ENCODE measurements at regions not wholly inside any gene's neighbourhood (a gene's known extent, or its start where the extent isn't known, plus 50 kb on each side); places are given as distances from the start of the nearest gene placed in this dataset.

DNA sequence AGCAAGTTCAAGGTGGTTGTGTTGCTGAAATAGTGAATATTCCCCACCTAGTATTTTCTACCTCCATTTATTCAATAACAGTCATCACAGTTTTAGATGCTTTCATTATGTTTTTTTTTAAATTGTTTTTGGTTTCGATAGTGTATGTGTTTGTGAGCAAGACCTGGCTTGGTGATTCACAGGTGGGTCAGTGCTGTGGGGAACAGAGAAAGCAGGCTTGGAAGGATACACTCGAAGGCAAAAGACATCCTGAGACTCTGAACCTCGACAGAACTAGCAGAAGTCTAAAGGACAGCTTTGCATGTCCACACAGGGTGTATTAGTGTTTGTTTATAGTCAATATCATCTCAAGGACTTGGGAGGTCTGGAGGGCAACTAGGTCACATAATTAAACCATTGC is 551.5 kb downstream of the RIT2 start:
- DNase-seq: no peak

- DNase-seq: no peak
Measured at GRCh38 chr18:42564761-42565160, 550.7 kb downstream of the RIT2 start.

DNA sequence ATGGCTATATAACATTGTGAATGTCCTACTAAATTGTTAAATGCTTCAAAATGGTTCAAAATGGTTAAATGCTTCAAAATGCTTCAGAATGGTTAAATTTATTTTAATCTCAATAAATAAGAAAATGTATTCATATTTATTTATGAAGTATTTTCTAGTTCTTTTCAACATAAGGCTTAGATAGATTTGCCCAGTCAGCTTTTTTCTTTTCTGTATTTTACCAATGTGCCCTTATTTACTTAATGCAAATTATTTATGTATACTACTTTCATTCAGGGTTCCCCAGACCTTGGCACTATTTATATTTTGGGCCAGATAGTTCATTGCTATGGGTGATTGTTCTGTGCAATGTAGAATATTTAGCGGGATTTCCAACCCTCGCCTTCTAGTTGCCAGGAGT is 546.7 kb downstream of the RIT2 start:
- DNase-seq: no peak

DNA sequence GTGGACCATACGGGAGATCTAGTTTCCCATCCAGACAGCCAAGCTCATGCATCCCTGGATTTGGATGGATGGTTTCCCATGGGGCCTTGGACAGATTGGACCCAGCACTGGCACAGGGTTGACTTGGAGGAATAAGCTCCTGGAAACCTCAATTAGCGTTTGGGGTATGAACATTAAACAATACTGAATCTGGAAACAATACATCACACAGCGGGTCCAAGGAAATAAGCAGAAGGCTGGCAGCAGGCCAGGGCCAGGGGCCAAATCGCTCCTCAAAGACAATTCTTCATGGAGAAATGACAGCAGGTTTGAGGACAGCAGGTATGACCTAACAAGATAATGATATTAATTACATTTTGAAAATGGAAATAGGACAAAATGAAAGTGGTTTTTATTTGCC is 540.6 kb downstream of the RIT2 start:
- peak; percentile 91 for DNase-seq

- DNase-seq: no peak
Measured at GRCh38 chr18:42576124-42576523, 539.4 kb downstream of the RIT2 start.

DNA sequence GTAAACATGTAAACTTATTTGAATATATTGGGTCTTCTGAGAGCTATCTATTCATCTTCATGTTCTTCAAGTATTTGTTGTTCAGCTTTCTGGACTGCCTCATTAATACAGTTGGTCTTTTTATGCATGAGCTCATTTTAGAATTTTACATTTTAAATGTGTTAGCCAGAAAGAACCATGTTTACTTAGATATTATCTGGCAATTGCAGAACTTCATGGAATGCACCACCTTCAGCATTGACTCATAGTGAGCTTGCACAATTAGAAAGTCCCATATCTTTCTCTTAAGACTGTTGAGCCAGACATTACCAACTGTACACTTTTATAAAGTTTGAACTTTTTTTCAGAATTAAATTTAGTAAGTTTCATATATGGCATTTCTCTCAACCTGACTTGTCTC is 536.7 kb downstream of the RIT2 start:
- DNase-seq: no peak

DNA sequence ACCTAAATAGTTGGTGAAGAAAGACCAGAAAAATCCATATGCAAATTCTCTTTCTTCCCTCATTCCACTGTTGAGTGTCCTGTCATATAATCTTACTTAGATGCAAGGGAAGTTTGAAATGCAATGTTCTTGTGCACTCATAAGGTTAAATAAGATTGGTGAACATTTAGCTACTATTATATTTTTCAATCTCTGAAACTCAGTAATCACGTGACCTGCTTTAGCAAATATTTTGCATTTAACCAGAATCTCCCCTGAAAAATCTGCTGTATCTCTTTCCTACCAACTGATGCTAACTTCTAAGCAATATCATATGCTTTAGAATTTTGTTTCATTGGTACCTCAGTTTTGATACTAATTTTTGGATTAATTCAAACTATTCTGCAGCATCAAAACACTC is 533.2 kb downstream of the RIT2 start:
- no peak for DNase-seq

DNA sequence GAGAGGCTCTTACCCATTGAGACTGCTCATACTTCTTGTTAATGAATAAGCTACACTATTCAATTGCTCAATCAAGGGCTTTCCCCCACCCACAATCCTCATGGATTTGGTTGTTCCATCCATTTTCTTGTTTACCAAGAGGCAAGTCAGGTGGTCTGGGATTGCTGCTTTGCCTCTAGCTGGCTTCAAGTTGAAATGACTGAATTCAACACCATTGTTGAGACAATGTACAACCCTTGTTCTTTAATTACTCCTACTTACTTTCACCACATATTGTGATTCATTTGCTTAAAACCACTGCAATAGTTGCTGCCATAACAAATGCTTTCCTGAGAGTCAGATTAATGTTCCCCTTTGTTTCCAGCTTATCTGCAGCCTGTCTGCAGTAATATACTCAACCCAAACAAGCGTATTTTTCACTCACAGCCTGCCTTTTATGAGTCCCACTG is 532.2 kb downstream of the RIT2 start:
- DNase-seq: no peak

DNA sequence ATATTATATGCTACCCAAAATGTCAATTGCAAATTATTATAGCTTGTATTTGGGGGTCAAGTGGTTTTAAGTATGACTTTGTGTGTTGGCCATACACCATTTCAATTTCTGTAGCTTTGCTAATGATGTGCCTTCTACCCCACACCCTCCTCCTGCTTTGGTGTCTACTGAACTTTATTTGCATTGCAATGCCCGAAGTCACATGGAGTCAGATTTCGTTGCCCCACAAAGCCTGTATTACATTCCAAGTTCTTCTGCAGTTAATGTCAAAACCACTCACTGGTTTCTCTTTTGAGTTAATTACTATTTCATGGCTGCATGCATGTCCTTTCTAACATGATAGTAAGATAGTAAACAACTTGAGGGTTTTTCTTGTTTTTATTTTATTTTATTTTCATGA is 528.9 kb downstream of the RIT2 start:
- no peak for DNase-seq

DNA sequence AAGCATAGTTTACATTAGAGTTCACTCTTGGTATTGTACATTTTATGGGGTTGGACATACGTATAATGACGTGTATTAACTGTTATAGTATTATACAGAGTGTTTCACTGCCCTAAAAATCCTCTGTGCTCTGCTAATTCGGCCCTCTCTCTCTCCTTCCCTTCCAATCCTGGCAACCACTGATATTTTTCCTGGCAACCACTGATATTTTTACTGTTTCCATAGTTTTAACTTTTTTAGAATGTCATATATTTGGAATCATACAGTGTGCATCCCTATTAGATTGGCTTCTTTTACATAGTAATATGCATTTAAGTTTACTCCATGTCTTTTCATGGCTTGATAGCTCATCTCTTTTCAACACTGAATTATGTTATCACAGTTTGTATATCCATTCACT is 526.7 kb downstream of the RIT2 start:
- no peak for DNase-seq

GRCh38 chr18:42604820-42605219 is 510.7 kb downstream of the RIT2 start:
- no peak for DNase-seq

GRCh38 chr18:42606886-42607495 is 508.5 kb downstream of the RIT2 start:
- DNase-seq: no peak

DNA sequence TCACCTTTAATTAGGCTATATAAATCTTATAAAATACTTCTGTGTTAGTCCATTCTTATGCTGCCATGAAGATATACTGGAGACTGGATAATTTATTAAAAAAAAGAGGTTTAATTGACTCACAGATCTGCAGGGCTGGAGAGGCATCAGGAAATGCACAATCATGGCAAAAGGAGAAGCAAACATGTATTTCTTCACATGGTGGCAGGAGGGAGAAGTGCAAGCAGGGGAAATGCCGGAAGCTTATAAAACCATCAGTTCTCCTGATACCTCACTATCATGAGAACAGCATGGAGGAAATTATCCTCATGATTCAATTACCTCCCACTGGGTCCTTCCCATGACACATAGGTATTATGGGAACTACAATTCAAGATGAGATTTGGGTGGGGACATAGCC is 504.4 kb downstream of the RIT2 start:
- DNase-seq: no peak

GRCh38 chr18:42614619-42615293 is 500.7 kb downstream of the RIT2 start:
- peak; percentile 45 for DNase-seq

- no peak for DNase-seq
Measured at GRCh38 chr18:42617221-42617620, 498.3 kb downstream of the RIT2 start.

GRCh38 chr18:42619771-42620170 is 495.7 kb downstream of the RIT2 start:
- no peak for DNase-seq

GRCh38 chr18:42620657-42621056 is 494.8 kb downstream of the RIT2 start:
- DNase-seq: no peak

GRCh38 chr18:42623935-42624334 is 491.6 kb downstream of the RIT2 start:
- DNase-seq: no peak

DNA sequence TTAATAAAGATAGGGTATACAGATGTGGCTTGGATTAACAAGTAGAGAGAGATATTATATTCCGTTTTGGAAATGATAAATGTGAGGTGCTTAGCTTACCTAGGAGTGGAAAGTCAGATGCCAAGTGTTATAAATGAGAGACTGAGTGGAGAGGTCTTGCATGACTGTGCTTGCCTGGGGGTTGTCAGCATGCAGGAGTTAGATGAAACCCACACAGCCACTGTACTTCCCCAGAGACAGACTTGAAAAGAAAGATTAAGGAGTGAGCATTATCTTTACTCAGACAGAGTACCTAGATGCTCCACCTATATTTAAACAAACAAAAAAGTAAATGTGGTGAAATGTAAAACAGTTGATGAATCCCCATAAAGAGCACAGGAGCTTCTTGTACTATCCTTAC is 482.7 kb downstream of the RIT2 start:
- DNase-seq: no peak

DNA sequence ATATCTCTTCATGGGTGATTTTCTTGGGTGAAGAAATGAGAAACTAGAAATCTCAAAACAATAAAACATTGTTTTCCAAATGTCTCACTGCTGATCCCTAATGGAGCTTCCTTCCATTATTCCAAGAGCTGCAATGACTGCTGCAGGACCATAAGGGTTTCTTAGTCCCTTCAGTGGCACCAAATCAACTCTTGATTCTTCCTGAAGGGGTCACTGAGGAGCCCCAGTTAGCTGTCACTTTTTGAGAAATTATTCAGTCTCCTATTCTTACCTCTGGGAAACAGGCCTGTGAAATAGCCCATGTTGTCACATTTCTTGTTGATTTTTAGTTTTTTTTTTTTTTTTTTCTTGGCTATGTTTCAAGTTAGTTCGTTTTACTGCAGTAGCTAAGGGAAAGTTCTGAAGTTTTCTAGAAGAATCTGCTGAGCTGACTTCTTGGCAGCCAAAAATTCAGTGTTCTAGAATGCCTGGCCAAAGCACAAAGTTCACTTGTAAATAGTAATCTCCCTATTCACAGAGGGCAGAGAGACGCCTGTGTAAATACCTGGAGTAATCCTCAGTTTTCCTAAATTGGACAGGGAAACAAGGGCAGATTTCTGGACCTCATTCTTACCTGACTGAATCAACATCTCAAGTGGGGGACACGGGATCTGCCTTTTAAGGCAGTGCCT is 480.0 kb downstream of the RIT2 start:
- DNase-seq: no peak

GRCh38 chr18:42636309-42636708 is 479.2 kb downstream of the RIT2 start:
- no peak for DNase-seq

- DNase-seq: no peak
Measured at GRCh38 chr18:42640160-42640559, 475.3 kb downstream of the RIT2 start.

DNA sequence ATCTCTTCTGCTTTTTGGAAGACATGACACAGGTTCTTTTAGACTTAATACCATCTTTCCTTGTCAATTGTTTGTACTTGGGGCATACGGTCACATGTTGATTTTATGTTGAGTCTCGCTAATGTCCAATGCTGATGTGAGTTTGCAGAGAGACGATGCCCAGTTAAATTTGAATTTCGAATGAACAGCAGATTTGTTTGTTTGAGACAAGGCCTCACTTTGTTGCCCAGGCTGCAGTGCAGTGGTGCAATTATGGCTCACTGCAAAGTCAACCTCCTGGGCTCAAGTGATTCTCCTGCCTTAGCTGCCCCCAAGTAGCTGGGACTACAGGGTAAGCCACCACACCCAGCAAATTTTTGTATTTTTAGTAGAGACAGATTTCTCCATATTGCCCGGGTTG is 473.5 kb downstream of the RIT2 start:
- no peak for DNase-seq

DNA sequence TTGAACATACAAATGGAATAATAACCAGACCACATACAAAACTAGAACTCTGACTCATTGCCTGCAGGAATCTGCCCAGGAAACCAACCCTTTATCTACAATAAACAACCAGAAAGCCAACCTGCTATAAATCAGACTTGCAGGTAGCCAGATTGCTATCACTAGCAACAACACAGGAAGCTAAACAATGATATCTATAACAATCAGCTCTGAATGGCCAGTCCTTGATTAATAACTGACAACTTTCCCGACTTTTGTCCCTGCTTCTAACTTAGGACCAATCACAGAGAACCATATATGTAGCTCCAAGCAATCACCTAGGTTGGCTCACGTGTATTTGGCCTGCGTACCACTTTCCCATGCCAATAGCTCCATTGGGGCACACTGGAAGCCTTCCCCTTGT is 470.8 kb downstream of the RIT2 start:
- no peak for DNase-seq
